Activated CD4-positive, alpha-beta T cell treated with anti-CD3 and anti-CD28 coated beads, Interleukin-2, amount 50 U/mL, for 16 hours (primary cell): ENCODE measurements at regions not wholly inside any gene's neighbourhood (a gene's known extent, or its start where the extent isn't known, plus 50 kb on each side); places are given as distances from the start of the nearest gene placed in this dataset.
"Not testable (repeated sequence)": the region's sequence is repeated elsewhere in the genome, so short reads cannot be mapped to it uniquely, and the experiment has no call there.

Experiments used
- DNase-seq: peaks from one replicate; pipeline ENCODE4 v3.0.0-alpha.2; 2020

DNA sequence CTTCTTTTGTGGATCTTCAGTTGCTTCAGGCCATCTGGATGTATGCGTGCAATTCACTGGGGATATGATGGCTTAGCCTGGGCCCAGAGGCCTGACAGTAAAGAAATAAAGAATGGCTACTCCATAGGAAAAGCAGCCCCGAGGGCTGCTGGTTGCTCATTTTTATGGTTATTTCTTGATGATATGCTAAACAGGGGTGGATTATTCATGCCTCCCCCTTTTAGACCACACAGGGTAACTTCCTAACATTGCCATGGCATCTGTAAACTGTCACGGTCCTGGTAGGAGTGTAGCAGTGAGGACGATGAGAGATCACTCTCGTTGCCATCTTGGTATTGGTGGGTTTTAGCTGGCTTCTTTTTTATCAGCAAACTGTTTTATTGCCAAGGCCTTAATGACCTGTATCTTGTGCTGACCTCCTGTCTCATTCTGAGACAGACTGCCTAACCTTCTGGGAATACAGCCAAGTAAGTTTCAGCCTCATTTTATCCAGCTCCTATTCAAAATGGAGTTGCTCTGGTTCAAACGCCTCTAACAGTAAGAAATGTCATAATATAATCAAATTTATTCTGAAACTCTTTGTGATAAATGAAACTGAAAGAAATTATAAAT lies 60.5 kb downstream of the DSEL start:
- DNase-seq: no peak

DNA sequence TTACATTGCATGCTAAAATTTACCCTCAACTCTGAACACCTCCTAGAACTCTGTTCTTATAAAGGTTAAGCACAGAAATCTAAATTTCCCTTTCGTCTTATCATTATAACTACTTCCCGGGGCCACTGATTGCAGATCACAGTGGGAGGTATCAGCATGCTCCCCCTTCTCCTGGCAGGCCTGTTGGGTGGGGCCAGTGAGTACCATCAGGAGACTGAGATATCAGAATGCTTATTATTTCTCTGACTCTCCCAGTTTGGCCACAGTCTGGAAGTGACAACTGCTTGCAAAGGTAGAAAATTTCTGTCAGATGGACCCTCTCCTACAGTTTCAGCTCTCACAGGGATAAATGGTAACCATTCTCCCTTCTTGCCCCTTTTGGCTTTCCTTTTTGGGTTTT lies 62.6 kb downstream of the DSEL start:
- no peak for DNase-seq

DNA sequence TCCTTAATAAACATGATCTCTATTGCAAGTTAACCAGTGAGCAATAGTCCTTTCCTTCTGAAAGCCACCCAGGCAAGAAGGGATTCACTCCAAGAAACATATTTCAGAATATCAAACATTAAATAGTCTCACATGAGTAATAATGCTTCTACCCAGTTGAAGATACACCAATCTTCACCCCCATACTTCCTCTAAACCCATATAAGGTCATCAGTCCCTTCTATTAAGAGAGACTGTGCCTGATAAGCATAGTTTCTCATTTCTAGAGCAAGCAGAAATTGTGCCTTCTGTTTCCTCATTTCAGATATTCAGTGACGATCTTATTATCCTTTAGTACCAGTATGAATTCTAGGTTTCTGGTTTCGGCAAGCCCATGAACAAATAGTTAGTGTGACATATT lies 64.6 kb downstream of the DSEL start:
- DNase-seq: no peak

DNA sequence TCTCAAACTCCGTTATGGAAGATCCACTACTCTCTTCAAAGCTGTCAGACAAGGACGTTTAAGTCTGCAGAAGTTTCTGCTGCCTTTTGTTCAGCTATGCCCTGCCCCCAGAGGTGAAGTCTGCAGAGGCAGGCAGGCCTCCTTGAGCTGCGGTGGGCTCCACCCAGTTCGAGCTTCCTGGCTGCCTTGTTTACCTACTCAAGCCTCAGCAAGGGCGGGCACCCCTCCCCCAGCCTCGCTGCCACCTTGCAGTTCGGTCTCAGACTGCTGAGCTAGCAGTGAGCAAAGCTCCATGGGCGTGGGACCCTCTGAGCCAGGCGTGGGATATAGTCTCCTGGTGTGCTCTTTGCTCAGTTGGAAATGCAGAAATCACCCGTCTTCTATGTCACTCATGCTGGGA lies 65.4 kb downstream of the DSEL start:
- DNase-seq: not testable (repeated sequence)

DNA sequence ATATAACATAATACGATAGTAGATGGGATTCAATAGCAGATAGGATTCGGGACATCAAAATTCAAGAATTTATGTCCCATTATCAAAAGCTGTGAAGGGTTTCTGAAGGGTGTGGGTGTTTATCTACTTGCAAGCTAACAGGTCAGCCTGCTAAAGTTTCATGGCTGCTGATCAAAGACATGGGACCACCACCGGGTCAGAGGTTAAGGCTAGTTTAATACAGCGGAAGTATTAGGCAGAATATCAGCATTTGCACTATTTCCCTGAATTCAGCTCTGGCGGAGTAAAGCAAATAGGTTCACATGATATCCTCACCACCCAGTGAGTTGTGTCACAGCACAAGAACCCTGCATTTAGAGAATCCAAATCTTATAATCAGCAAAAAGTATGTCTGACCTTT lies 82.5 kb downstream of the DSEL start:
- no peak for DNase-seq

DNA sequence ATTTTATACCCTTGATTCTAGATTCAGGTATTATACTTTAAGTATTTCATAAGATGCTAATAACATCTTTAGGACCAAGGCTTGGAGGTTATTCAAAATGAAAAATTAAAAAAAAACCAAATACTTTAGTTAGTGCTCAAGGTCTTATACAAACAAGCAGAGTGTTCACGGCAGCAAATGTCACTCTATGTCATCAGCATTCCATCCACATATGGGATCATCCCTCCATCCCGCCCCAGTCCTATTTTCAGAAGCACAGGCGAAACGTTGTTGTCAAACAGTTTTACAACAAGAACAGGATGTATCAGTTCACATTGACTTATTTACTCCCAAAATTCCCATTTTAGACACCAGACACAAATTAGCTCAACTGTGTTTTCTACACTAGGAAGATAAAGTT lies 83.7 kb downstream of the DSEL start:
- no peak for DNase-seq

DNA sequence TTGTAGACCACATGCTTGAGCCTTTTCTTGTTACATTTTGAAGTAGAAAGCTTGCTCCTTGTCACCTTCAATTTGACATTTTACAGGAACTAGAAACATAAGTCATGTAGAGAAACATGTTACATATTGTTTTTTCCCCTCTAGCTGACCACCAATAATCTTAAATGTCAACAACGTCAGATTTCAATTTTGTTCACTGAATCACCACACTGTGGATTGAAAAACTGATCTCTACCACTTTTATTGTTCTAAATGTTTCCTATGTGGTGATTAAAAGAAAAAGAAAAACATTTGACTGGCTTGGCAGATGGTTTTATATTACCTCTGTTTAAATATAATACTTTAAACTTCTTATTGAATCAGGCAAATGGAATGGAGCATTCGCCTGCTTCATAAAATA lies 87.7 kb downstream of the DSEL start:
- no peak for DNase-seq

DNA sequence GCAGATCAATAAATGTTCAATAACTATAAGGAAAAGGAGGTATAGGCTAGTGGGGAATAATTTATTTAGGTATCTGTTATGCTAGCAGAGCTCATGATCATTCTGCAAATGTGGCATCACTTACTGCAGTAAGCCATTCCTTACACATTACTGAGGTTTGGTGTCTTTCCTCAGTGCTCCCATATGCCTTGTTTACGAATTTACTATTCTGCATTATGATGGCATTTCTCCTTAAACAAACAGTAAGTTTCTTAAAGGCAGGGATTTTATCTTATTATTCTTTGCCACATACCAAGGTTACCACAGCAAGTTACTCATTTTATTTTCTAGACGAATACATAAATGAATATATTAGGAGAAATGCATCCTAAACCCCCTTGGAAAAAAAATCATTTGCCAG lies 88.4 kb downstream of the DSEL start:
- DNase-seq: no peak

DNA sequence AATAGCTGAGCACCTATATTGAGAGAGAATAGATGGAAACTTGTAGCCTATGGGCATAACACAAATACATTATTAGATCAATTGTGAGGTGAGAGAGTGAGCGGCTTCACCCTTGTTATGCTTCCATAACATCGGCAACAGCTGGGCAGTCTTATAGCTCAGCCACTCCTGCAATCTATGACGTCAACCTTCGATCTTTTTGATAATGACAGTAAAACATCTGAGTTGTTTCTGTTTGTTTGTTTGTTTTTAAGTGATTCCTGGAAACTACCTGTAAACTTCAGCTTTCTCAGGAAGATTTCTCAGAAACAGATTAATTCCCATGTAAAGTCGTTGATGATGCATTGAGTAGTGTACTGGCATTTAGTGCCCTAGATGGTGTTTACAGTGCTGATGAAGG lies 90.0 kb downstream of the DSEL start:
- DNase-seq: no peak

DNA sequence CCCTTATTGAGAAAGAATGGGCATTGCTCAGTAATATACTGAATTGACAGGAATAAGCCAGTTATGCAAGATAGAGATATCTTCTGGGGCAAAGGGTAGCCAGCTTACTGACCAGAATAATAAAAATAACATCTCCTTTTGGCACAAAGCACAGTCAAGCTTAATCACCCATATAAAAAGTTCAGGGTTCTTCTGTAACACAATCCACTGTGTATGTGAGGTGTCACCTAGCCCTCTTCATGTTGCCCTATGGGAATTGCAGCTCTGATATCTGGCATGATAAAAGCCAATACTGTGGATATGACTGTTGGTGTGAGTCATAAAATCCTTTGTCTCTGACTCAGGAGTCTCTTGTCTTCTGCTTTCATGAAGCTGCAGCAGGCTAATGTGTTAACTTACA lies 90.8 kb downstream of the DSEL start:
- DNase-seq: peak; percentile 46

DNA sequence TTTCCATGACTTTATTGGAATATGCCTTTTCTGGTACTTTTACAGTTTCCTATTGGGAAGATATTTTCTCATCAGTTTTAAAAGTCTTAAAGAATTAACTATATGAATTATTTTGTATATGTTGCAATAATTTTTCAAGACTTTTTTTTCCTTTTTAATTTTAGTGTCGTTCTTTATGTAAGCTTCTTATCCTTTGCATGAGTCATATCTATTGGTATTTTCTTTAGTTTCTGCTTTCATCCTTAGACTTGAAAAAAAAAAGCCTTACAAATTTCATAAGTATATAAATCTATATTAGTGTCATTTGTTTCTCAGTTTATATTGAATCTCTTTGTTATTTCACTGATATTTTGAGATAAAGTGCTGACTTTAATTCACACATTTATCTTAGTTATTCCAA lies 94.9 kb downstream of the DSEL start:
- DNase-seq: no peak

DNA sequence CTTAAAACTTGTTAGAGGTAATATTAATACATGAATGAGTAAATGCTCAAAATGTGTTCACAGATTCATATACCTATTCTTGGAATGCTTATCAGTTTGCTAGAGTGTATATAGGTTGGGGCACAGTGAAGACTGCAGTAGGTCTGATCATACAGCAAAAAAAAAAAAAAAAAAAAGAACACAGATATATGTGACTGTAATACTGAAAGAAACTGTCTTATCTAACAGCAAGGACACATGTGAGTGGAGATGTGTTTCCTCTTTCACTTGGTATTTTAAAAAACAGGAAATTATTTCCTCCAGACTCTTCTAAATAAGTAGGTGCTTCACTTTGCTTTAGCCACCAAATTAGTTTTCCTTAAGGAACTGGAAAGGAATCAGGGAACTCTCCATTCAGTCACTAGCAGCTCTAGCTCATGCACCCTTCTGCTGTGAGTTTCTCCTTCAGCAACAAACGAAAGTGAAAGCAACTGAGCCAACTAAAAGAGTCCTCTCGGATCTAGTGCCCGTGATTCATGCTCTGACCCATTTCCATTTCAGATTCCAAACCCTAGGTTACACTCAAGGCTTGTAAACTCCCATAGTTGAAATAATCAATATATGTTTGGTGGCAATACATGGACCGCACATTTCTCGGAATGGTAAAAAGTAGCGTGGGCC lies 98.5 kb downstream of the DSEL start:
- peak; percentile 53 for DNase-seq

DNA sequence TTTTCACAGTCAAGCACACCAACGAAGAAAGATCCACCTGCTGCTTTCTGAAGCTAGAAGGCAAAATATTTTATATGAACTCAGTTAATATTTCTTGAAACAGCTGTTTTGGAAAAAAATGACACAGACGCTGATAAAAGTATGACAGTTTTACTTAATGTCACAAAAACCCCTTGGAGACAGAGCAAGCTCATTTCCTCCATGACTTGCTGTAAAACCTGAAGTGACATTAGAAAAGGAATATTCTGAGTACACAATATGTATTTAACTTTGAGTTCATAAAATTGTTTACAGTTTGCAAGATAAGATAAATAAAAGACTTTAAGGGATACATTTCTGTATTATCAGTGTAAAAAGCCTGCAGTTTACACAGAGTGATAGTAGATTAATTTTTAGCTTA lies 105.4 kb downstream of the DSEL start:
- no peak for DNase-seq

DNA sequence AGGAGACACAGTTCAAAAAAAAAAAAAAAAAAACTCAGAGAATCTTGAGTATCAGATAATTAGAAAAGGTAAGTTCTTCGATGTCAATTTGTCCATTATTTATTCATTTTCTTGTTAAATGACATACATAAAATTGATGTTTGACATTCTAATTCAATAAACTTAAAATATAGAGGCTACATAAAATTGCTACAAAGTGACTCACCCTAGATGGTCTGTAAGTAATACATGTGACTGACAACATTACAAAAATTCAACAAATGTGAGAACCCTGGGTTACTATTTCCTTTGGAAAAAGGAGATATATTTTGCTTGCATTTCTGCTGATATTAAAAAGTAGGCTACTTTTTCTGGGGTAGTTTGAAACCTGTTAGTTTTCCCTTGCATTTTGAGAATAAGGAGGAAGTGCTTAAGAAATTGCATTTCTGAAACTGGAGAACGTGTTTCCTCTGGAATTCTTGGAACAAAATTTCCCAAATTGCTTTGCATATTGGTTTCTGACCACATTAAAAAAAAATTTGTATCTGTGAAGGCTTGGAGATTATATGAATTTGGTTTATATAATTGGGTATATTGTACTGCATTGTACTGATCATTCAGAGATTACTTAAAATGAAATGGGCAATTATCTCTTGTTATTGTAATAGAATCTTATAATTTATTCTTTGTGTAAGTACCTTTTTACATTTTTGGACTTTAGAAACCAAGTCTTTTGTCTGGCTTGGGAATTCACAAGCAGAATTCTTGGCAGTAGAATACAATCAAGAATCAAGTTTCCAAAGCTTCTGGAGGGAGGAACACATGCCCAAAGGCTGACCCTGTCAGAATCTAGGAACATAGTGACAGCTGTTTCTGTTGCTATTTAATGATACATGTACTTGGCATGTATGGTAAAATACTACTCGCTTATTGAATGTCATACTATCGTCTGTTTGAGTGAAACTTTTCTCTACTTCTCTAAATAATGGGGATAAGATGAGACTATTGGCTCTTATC lies 106.1 kb downstream of the DSEL start:
- no peak for DNase-seq

DNA sequence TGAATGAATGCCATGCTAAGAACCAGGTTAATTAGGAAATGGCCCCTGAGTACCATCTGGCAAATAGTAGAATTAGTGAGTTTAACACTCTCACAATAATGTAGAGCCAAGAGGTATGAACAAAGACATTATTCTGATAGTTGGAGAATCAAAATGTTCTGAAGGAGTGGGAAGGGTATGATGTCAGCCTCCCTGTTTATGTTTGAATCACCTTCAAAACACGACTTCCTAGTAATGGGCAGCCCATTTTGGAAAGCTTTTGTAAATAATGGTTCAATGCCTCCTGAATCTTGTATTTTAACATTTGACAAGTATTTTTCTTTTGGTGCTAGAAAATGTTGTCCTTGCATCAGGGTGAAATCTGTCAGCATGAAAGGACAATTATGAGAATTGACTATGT lies 108.3 kb downstream of the DSEL start:
- no peak for DNase-seq

DNA sequence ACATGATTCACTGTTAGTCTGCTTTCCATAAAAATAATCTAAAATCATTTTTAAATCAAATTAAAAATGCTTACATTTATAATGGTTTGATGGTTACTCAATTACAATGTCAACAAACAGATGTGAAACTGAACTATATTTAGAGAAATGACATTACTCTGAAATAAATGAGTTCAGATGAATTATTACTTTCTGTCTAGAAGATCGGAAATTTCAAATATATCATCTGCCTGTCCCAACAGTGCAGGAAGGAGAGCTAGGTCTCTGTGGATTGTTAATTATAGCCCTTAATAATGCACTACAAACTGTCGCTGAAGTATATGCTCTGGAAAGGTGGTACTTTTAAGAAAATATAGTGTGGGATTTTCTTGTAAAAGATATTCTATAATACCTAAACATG lies 109.8 kb downstream of the DSEL start:
- DNase-seq: no peak

DNA sequence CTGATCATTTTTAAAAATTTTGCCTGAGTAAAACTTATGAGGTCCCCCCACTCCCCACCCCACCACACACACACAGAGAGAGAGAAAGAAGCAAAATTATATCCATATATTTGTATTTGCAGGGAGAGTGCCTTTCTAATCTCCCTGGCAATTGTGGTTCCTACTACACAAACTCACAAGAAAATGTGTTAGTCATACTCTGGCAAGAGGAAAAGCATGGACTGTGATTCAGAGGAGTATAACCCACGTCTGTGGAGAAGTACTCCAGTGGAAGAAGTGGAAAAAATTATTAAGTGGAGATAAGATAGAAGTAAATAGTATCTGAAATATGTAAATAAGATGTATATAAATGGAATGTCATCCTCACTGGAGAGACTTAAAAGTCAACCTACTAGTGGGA lies 114.0 kb downstream of the DSEL start:
- no peak for DNase-seq

DNA sequence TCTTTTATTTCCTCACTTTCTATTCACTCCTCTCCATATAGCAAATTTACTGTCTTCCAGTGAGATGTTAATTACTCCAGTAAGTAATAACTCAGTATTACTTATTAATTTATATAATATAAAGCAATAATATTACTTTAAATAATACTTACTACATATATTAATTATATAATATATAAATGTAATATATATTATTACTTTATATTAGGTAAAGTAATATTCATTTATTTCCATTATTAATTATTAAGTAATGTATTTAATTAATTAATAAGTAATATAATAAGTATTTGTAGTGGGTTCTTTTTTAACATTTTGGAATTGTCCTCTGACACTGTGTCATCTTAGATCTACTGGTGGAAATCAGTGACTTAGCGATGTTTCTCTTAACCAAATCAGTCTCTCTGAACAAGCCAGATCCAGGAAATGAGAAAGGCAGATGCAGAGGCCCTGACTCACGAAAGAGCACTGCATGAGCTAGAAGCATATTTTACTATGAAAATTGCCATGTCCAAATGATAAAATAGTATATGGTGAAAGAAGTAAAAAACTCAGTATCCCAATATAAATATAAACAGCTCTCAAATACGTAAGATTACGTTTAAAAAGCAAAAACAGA lies 115.9 kb downstream of the DSEL start:
- DNase-seq: no peak

DNA sequence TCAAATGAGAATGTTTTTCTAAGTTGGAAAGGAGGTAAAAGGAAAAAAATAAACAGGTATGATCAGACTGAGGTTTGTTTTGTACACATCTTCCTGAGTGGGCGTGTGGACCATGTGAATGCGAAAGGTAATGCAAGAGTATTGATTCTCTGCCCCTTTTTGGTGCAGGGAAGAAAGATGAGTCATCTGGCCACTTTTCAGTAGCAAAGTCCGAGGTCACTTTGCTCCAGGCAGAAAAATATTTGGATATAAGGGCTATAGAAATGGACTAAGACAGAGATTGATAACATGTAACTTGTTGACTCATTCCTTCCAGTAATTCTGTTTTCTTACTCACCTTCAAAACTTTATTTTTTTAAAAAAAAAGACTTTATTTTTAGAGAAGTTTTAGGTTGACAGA lies 130.5 kb downstream of the DSEL start:
- DNase-seq: no peak

DNA sequence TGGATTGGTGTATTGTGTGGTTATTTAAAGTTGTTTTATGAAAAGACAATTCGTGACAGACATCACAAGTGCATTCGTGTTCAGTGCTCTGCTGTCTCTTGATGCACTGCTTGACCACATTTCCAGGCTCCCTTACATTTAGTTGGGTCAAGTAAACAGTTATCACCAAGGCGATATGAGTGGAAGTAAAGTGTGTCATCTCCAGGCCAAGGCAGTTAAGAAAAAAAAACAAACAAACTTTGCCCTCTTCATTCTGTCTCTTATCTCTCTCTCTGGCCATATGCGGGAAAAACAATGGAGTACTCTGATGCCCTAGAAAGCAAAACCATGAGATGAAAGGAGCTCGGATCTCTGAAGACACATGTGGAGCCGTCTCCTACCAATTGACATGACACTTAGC lies 131.1 kb downstream of the DSEL start:
- no peak for DNase-seq

DNA sequence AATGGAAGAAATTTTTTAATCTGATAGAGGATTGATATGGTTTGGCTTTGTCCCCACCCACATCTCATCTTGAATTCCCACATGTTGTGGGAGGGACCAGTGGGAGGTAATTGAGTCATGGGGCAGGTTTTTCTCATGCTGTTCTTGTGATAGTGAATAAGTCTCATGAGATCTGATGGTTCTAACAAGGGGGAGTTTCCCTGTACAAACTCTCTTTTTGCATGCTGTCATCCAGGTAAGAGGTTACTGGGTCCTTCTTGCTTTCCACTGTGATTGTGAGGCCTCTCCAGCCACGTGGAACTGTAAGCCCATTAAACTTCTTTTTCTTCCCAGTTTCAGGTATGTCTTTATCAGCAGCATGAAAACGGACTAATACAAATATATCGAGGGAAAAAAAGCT lies 132.5 kb downstream of the DSEL start:
- not testable (repeated sequence) for DNase-seq

DNA sequence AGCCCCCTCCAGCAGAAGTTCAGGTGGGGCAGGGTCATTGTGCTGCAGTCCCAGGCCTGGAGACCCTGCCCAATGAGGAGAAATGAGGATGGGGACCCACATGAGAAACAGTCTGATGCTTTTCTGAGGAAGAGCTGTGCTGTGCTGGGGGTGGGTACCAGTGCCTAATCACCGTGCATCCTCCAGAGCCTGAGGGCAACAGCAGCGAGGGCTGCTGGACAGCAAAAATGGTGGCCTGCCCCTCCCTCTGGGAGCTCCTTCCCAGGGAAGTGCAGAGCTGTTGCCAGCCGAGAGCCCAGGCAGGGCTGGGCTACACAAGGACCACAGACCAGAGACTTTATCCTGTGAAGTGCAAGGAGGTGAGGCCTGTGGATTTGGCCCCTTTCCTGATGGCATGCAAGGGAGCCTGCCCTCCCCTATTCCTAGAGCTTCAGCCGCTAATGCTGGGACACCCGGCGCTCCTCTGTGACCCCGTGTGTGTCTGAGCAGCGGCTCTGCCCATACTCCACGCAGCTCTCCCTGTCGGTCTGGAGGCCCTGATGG lies 134.8 kb downstream of the DSEL start:
- DNase-seq: no peak

DNA sequence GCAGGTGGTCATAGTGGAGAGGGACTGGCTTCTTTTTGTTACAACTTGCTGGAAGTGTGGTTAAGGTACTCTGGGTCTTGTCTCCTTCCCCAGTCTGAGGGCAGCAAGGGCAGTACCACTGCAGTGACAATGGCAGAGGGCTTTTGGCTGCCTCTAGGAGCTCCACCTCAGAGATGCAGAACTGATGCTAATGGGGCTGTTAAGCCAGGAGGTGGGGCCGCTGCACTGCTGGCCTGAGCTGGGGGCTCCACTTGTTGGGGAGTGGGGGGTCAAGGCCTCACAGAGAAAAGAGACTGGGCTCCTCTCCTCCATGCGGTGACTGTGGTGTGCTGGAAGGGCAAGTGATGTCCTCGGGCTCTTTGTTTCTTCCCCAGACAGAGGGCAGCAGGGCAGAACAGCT lies 135.7 kb downstream of the DSEL start:
- DNase-seq: no peak
